ENCODE measurements at regions not wholly inside any gene's neighbourhood (a gene's known extent, or its start where the extent isn't known, plus 50 kb on each side); places are given as distances from the start of the nearest gene placed in this dataset.

DNA sequence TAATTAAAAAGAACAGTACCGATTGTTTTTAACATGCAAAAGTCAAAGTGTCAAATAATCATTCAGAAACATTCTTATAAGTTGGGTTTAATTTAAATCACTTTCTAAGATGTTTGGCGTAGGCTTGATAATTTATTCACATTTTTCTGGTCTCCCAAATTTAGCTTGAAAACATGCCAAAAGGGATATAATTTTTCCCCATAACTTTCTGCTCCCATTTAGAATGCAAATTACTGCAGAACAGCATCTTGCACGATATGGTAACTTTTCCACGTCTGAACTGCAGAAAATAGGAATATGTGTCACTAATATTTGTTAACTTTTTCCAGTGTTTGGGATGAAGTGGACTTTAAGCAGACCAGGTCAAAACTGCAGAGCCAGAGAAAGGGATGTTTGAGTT is 1592.4 kb upstream of the SEL1L start:
- H3K23ac ChIP-seq (ENCODE audit: low read length in 2 of 2), result no peak overlapping the region
- no peak overlapping the region for H3K27ac ChIP-seq (ENCODE audit: low read length, poor library complexity, severe bottlenecking)
- no peak overlapping the region for H3K9ac ChIP-seq (ENCODE audit: low read length)
- H3K4me3 ChIP-seq (ENCODE audit: insufficient read depth in 1 of 2, low read depth in 1 of 2, low read length in 2 of 2), result no peak overlapping the region
- no peak overlapping the region for H4K91ac ChIP-seq (ENCODE audit: low read length)
- no peak overlapping the region for H2AK5ac ChIP-seq (ENCODE audit: low read length, severe bottlenecking)
- no peaks in the 10 kb centered on the region for H3K4me1 ChIP-seq (ENCODE audit: control insufficient read depth, insufficient read depth, low read depth, low read length)
- H2AFZ ChIP-seq (ENCODE audit: low read depth, low read length), result no peak overlapping the region
- no peak overlapping the region for H2BK5ac ChIP-seq (ENCODE audit: low read depth, low read length, poor library complexity, severe bottlenecking)
- 78% methylated on average over 3 of the region's 4 CpGs for whole genome bisulfite sequencing
- H3K27me3 ChIP-seq (ENCODE audit: control insufficient read depth in 1 of 2, insufficient read depth in 1 of 2, low read length in 2 of 2), result no peaks in the 10 kb centered on the region
- no peak for DNase-seq
- no peak overlapping the region for H2BK15ac ChIP-seq (ENCODE audit: low read depth, poor library complexity, severe bottlenecking)
- no peak overlapping the region for H3K4ac ChIP-seq (ENCODE audit: low read depth in 1 of 2, low read length in 2 of 2)
- no peak overlapping the region for H2BK120ac ChIP-seq (ENCODE audit: low read depth, low read length)
- H3K14ac ChIP-seq (ENCODE audit: low read length in 2 of 2), result no peak overlapping the region
- no peak overlapping the region for H3K18ac ChIP-seq (ENCODE audit: low read depth in 1 of 2, low read length in 2 of 2)
- no peaks in the 10 kb centered on the region for H3K79me1 ChIP-seq (replicated peaks; ENCODE audit: low read length, poor library complexity, severe bottlenecking)
- H3K9me3 ChIP-seq (ENCODE audit: control insufficient read depth, low read length), result no peaks in the 10 kb centered on the region
- H4K8ac ChIP-seq (ENCODE audit: low read length), result no peak overlapping the region
- no peaks in the 10 kb centered on the region for H3K36me3 ChIP-seq (ENCODE audit: control insufficient read depth in 1 of 2, insufficient read depth in 2 of 2, low read depth in 1 of 2, low read length in 2 of 2)
- H2BK12ac ChIP-seq (ENCODE audit: low read length in 2 of 2), result no peak overlapping the region
- no peak overlapping the region for H3K4me2 ChIP-seq (ENCODE audit: low read length, poor library complexity, severe bottlenecking)

DNA sequence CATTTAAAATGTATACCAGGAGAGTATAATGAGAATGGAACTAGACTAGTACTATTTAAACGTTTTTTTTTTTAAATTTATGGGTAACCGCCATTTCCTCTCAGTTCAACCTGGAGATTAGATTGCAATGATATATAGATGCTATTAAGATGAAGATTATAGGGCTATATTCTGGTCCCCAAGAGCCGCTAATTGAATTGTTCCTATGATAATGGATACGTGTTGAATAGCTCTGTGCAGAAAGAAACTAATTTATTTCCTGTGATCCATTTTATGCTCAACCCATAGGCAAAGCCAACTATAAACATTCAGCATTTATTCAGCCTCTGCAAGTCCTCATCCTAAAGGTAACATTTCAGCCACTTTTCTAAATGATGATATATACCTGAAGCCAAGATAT is 1595.1 kb upstream of the SEL1L start:
- H3K27me3 ChIP-seq (ENCODE audit: control insufficient read depth in 1 of 2, insufficient read depth in 1 of 2, low read length in 2 of 2), result no peaks in the 10 kb centered on the region
- H3K18ac ChIP-seq (ENCODE audit: low read depth in 1 of 2, low read length in 2 of 2), result no peak overlapping the region
- H3K14ac ChIP-seq (ENCODE audit: low read length in 2 of 2), result no peak overlapping the region
- H2BK12ac ChIP-seq (ENCODE audit: low read length in 2 of 2), result no peak overlapping the region
- H3K9me3 ChIP-seq (ENCODE audit: control insufficient read depth, low read length), result no peaks in the 10 kb centered on the region
- no peak overlapping the region for H3K4me3 ChIP-seq (ENCODE audit: insufficient read depth in 1 of 2, low read depth in 1 of 2, low read length in 2 of 2)
- H3K23ac ChIP-seq (ENCODE audit: low read length in 2 of 2), result no peak overlapping the region
- H2BK120ac ChIP-seq (ENCODE audit: low read depth, low read length), result no peak overlapping the region
- H2AFZ ChIP-seq (ENCODE audit: low read depth, low read length), result no peak overlapping the region
- no peak overlapping the region for H2AK5ac ChIP-seq (ENCODE audit: low read length, severe bottlenecking)
- H4K8ac ChIP-seq (ENCODE audit: low read length), result no peak overlapping the region
- H3K4me1 ChIP-seq (ENCODE audit: control insufficient read depth, insufficient read depth, low read depth, low read length), result no peaks in the 10 kb centered on the region
- 90% methylated on average over 4 of the region's 4 CpGs for WGBS
- H2BK5ac ChIP-seq (ENCODE audit: low read depth, low read length, poor library complexity, severe bottlenecking), result no peak overlapping the region
- no peak overlapping the region for H3K27ac ChIP-seq (ENCODE audit: low read length, poor library complexity, severe bottlenecking)
- H3K79me1 ChIP-seq (replicated peaks; ENCODE audit: low read length, poor library complexity, severe bottlenecking), result no peaks in the 10 kb centered on the region
- no peak overlapping the region for H3K4ac ChIP-seq (ENCODE audit: low read depth in 1 of 2, low read length in 2 of 2)
- H2BK15ac ChIP-seq (ENCODE audit: low read depth, poor library complexity, severe bottlenecking), result no peak overlapping the region
- H3K36me3 ChIP-seq (ENCODE audit: control insufficient read depth in 1 of 2, insufficient read depth in 2 of 2, low read depth in 1 of 2, low read length in 2 of 2), result no peaks in the 10 kb centered on the region
- H4K91ac ChIP-seq (ENCODE audit: low read length), result no peak overlapping the region
- no peak overlapping the region for H3K4me2 ChIP-seq (ENCODE audit: low read length, poor library complexity, severe bottlenecking)
- no peak overlapping the region for H3K9ac ChIP-seq (ENCODE audit: low read length)
- no peak for DNase-seq

DNA sequence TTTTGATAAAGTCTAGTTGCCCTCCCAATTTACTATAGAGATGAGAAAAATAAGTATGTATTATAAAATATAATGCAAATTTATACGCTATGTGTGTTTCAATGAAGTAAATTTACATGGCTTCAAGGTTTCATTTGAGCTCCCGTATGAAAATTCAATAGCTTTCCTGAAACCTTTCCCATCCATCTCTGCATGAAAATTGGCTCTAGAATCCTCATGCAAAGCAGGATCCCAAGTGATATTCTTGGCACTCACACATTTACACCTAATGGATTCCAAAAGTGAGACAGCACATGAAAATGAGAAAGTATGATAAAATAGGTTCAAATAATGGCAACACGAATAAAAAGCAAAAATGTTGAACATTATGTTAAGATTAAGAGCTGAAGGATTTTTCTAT is 1595.8 kb upstream of the SEL1L start:
- no peak overlapping the region for H3K9ac ChIP-seq (ENCODE audit: low read length)
- H4K8ac ChIP-seq (ENCODE audit: low read length), result no peak overlapping the region

DNA sequence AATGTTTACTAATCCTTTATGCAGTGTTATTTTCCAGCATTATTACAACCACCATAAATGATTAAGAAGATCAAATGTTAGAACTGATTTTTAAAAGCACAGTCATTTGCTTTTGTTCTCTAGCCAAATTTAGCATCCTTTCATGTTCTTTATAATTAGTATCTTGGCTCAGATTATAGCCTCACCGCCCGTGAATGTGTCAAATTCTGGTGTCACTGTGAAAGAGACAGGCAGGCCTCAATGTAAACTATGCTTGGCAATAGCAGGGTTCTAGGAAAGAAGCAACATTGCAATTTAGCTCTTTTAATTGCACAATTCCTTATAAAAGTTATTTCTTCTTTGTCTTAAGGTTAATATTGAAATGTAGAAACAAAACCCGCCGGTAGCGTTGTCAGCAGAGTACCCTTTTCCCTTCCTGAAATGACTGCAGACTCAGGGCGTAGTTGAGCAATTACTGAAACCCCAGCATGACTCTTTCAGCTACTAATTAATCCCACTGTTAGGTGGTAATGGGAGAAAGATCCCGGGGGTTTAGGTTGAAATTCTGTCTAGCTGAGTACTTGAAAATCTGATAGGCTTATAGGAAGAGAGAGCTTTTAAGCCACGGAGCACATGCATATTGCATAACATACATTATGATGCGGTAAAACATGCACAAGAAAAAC is 1600.5 kb upstream of the SEL1L start:
- H3K18ac ChIP-seq (ENCODE audit: low read depth in 1 of 2, low read length in 2 of 2), result no peak overlapping the region
- no peaks in the 10 kb centered on the region for H3K36me3 ChIP-seq (ENCODE audit: control insufficient read depth in 1 of 2, insufficient read depth in 2 of 2, low read depth in 1 of 2, low read length in 2 of 2)
- H2BK12ac ChIP-seq (ENCODE audit: low read length in 2 of 2), result no peak overlapping the region
- WGBS, result 58% methylated on average over 4 of the region's 9 CpGs
- no peak overlapping the region for H2BK15ac ChIP-seq (ENCODE audit: low read depth, poor library complexity, severe bottlenecking)
- H3K23ac ChIP-seq (ENCODE audit: low read length in 2 of 2), result no peak overlapping the region
- no peak overlapping the region for H3K9ac ChIP-seq (ENCODE audit: low read length)
- H3K4ac ChIP-seq (ENCODE audit: low read depth in 1 of 2, low read length in 2 of 2), result no peak overlapping the region
- H3K4me1 ChIP-seq (ENCODE audit: control insufficient read depth, insufficient read depth, low read depth, low read length), result no peaks in the 10 kb centered on the region
- no peak overlapping the region for H2BK120ac ChIP-seq (ENCODE audit: low read depth, low read length)
- H4K8ac ChIP-seq (ENCODE audit: low read length), result no peak overlapping the region
- no peak overlapping the region for H3K14ac ChIP-seq (ENCODE audit: low read length in 2 of 2)
- no peak overlapping the region for H2BK5ac ChIP-seq (ENCODE audit: low read depth, low read length, poor library complexity, severe bottlenecking)
- H2AFZ ChIP-seq (ENCODE audit: low read depth, low read length), result no peak overlapping the region
- DNase-seq, result no peak
- H3K79me1 ChIP-seq (replicated peaks; ENCODE audit: low read length, poor library complexity, severe bottlenecking), result no peaks in the 10 kb centered on the region
- H3K9me3 ChIP-seq (ENCODE audit: control insufficient read depth, low read length), result no peaks in the 10 kb centered on the region
- H4K91ac ChIP-seq (ENCODE audit: low read length), result no peak overlapping the region
- no peak overlapping the region for H3K27ac ChIP-seq (ENCODE audit: low read length, poor library complexity, severe bottlenecking)
- H3K4me3 ChIP-seq (ENCODE audit: insufficient read depth in 1 of 2, low read depth in 1 of 2, low read length in 2 of 2), result no peak overlapping the region
- no peaks in the 10 kb centered on the region for H3K27me3 ChIP-seq (ENCODE audit: control insufficient read depth in 1 of 2, insufficient read depth in 1 of 2, low read length in 2 of 2)
- no peak overlapping the region for H2AK5ac ChIP-seq (ENCODE audit: low read length, severe bottlenecking)
- no peak overlapping the region for H3K4me2 ChIP-seq (ENCODE audit: low read length, poor library complexity, severe bottlenecking)

More for the DNA sequence above, 1595.8 kb upstream of the SEL1L start:
- H3K36me3 ChIP-seq (ENCODE audit: control insufficient read depth in 1 of 2, insufficient read depth in 2 of 2, low read depth in 1 of 2, low read length in 2 of 2), result no peaks in the 10 kb centered on the region
- no peak overlapping the region for H3K4ac ChIP-seq (ENCODE audit: low read depth in 1 of 2, low read length in 2 of 2)
- H3K9me3 ChIP-seq (ENCODE audit: control insufficient read depth, low read length), result no peaks in the 10 kb centered on the region
- H3K14ac ChIP-seq (ENCODE audit: low read length in 2 of 2), result no peak overlapping the region
- H3K18ac ChIP-seq (ENCODE audit: low read depth in 1 of 2, low read length in 2 of 2), result no peak overlapping the region
- no peak overlapping the region for H2BK120ac ChIP-seq (ENCODE audit: low read depth, low read length)
- no peaks in the 10 kb centered on the region for H3K79me1 ChIP-seq (replicated peaks; ENCODE audit: low read length, poor library complexity, severe bottlenecking)
- H2BK12ac ChIP-seq (ENCODE audit: low read length in 2 of 2), result no peak overlapping the region
- H3K4me1 ChIP-seq (ENCODE audit: control insufficient read depth, insufficient read depth, low read depth, low read length), result no peaks in the 10 kb centered on the region
- no peak overlapping the region for H4K91ac ChIP-seq (ENCODE audit: low read length)
- no peak for DNase-seq
- H2BK5ac ChIP-seq (ENCODE audit: low read depth, low read length, poor library complexity, severe bottlenecking), result no peak overlapping the region
- no peak overlapping the region for H3K4me2 ChIP-seq (ENCODE audit: low read length, poor library complexity, severe bottlenecking)
- no peaks in the 10 kb centered on the region for H3K27me3 ChIP-seq (ENCODE audit: control insufficient read depth in 1 of 2, insufficient read depth in 1 of 2, low read length in 2 of 2)
- H3K23ac ChIP-seq (ENCODE audit: low read length in 2 of 2), result no peak overlapping the region
- no peak overlapping the region for H2AK5ac ChIP-seq (ENCODE audit: low read length, severe bottlenecking)
- H2BK15ac ChIP-seq (ENCODE audit: low read depth, poor library complexity, severe bottlenecking), result no peak overlapping the region
- H3K27ac ChIP-seq (ENCODE audit: low read length, poor library complexity, severe bottlenecking), result no peak overlapping the region
- 92% methylated on average over 2 of the region's 3 CpGs for WGBS
- H2AFZ ChIP-seq (ENCODE audit: low read depth, low read length), result no peak overlapping the region
- H3K4me3 ChIP-seq (ENCODE audit: insufficient read depth in 1 of 2, low read depth in 1 of 2, low read length in 2 of 2), result no peak overlapping the region
